ENCODE measurements at regions not wholly inside any gene's neighbourhood (a gene's known extent, or its start where the extent isn't known, plus 50 kb on each side); places are given as distances from the start of the nearest gene placed in this dataset.

DNA sequence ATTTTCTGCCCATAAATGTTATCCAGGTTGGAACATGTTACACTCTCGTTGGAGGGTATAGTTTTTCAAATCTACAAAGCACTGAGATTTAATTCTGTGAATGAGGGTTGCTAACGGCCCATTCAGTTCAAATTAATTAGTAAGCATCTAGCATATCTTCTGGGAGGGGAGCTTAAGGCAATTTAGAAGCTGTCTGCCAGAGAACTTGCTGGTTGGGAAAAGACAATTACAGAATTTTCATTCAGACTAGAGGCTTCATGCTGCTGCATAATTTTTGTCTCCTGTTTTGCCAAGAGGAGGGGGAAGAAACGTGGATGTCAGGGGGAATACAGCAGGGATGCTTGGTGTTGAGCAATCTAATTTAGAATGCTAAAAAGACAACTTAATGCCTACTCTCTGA is 268.3 kb upstream of the FAM83B start:
- no peak for TF ChIP-seq EZH2 (IDR thresholded peaks at IDR 0.05; ENCODE audit: borderline replicate concordance, low read depth, low read length, severe bottlenecking)
- no peak for TF ChIP-seq CTCF (IDR thresholded peaks at IDR 0.05; ENCODE audit: borderline replicate concordance, extremely low read depth, low read length, poor library complexity, severe bottlenecking)
